EH (cell line): ENCODE measurements at regions not wholly inside any gene's neighbourhood (a gene's known extent, or its start where the extent isn't known, plus 50 kb on each side); places are given as distances from the start of the nearest gene placed in this dataset.

Source experiments
- DNase-seq: peaks from one replicate; pipeline ENCODE4 v3.0.0-alpha.2; 2015; ENCODE audit warnings: low read depth

DNA sequence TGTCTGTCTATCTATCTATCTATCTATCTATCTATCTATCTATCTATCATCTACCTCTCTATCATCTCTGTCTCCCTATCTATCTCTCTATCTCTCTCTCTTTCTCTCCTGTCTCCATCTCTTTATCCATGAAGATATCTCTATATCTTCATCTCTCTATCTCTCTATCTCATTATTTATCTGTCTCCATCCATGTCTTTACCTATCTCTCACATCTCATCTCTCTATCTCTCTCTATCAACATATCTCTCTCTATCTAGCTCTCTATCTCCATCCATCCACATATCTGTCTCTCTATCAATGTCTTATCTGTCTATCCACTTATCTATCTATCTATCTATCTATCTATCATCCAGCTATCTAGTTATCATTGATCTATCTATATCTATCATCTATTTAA is 292.1 kb upstream of the IRX2 start:
- DNase-seq, result no peak

GRCh38 chr5:3041001-3041400 is 289.5 kb upstream of the IRX2 start:
- no peak for DNase-seq

DNA sequence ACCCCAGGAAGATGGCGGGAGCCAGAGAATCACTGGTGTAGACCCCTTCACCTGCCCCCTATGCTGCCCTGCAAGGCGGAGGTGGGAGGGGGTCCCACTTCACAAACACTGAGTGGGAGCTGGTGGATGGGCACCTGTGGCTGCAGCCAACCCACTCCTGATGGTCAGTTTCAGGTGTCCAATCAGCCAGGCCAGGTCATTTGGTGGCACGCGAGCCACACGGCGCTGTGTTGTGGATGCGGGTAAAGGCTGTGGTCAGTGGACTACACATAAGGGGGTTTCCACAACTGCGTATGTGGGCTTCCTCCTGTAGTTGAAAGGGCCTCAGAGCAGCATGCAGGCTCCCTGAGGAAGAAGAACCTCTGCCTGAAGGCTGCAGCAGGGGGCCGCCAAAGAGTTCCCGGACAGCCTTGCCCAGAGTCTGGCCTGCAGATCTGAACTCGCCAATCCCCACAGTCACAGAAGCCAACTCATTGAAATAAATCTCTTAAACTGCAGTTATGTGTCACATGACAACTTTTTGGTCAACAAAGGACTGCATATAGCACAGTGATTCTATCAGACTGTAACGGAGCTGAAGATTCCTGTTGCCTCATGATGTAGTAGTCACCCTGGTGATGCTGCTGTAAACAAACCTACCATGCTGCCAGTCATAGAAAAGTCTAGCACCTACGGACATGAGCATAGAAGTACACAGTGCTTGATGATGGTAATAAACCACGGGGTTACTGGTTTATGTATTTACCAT is 284.7 kb upstream of the IRX2 start:
- DNase-seq, result no peak

DNA sequence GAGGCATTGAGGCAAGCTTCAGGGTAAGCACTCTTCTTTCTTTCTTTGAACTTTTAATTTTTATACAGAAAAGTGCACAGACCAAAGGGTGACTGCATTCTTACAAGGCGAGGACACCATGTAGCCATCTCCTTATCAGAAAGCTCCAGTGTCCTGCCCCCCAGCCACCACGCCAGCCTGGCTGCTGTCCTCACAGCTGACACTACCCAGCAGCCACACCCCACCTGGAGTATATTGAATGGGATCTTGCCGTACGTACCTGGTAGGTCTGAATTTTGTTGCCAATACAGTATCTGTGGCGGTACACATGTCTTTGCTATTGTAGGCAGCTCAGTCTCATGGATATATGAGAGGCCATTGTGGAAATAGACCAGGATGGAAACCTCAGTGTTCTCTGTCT is 284.0 kb upstream of the IRX2 start:
- no peak for DNase-seq

GRCh38 chr5:3034881-3035280 is 283.4 kb upstream of the IRX2 start:
- DNase-seq, result no peak

DNA sequence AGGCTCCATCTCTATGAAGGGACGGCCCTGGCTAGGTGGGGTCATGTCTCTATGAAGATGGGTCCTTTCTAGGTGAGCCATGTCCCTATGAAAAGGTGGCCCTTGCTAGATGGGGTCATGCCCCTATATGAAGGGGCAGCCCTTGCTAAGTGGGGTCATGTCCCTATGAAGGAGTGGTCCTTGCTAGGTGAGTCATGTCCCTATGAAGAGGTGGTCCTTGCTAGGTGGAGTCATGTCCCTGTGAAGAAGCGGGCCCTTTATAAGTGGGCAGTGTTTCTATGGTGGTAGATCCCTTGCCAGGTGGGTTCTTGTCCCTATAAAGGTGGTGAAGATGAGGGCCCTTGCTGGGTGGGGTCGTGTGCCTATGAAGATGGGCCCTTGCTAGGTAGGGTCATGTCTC is 283.0 kb upstream of the IRX2 start:
- no peak for DNase-seq

DNA sequence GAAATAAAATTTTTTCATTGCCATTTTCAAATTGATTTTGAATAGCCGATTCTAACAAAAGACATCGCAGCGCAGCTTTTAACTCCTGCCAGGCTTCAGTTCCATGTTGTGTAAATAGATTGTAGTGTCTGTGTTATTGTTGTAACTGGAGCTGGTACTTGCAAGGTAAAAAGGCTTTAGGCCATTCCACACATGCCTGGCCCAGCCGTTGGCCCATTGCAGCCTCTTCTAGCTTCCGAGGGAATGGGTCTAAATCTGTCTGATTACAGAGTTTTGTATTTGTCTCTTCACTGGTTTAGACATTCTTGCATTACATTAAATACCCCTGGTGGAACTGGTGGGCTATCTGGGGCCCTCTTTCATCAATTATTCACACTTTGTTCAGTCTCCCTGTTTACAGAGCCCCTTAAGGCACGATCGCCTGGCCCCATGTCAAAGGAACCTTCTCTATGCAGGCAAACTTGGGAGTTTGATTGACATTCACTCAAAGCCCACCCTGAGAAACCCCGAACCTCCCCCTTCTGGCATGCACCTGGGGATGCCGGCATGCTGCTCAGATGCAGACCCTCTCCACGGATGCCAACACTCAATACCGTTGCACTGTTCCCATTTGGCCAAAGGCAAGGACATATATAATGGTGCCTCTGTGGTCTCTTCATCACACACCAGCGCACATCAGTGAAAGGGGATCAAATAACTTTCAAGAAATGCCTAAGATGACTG is 281.7 kb upstream of the IRX2 start:
- no peak for DNase-seq

DNA sequence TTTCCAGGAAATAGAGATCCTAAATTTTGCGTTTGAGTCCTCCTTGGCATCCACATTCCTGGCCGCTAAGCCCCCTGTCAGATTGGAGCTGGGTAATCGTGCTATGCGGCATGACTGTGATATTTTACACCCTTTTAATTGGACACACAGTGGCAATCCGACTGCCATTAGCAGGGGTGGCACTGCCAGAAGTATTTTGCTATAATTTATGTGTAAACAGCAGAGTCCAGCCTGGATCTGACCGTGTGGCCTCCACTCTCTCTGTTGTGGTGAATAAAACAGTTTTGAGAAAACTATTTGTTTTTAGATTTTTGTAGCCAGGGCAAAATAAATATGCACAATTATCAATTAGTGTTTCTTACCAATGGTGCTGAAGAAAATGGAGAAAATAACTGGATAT is 281.0 kb upstream of the IRX2 start:
- DNase-seq, result no peak

- no peak for DNase-seq
Observed at GRCh38 chr5:3031733-3032378, 280.4 kb upstream of the IRX2 start.

GRCh38 chr5:3030511-3031165 is 279.2 kb upstream of the IRX2 start:
- DNase-seq, result no peak

GRCh38 chr5:3029396-3029795 is 277.9 kb upstream of the IRX2 start:
- DNase-seq, result no peak

DNA sequence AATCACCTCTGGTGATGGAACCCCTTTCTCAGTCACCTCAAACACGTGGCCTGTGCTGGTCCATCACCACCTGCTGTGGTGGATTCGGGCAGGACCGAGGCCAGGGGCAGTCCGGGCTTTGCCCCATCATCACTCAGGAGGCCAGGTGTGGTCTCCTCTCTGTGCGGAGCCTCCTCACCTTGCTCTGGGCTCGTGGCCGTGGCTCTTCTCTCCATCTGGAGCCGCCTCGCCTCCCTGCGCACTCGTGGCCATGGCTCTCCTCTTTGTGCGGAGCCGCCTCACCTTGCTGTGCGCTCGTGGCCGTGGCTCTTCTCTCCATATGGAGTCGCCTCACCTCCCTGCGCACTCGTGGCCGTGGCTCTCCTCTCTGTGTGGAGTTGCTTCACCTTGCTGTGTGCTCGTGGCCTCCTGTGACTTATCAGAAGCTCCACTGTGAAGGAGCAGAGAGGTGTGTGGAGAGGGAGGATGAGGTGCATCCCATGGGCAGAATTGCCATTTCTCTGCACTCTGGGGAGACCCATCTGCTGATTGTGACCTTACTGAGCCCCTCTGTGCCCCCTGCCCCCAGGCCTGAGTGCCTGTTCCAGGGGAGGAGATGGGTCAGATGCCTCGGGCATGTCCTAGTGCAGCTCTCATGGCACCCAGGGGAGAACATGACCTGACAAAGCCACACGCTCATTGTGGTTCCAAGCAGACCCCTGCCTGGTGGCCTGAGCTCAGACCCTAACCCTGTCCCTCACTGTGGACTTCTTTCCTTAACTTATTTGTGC is 276.6 kb upstream of the IRX2 start:
- DNase-seq, result no peak

DNA sequence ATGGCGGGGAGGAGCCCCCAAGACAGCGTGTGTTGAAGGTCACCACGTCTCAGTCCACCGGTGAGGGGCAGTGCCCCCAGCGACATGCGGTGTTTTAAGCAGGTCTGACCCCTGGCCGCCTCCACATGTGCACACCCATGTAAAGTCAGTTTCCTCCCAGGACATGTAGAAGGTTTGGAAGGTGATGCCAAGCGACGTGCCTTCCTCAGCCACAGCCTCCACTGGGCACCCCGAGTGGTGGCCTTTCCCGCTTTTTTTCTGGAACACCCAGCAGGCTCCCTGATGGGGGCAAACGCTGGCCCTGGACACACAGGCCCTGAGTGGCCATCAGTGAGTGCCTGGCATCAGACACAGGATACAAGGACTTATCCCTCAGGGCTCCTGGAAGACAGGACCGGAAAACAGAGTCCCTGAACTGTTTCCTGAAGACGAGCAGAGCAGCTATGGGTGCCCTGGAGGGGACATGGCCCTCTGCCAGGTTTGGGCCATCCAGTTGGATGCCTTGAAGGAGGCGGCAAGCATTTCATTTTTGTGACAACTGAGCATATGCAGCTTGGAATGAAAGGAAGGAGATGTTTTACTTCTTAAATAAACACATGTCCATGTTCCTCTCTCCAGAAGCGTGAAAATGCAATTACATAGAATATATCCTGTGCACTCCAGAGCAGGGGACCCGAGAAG is 275.8 kb upstream of the IRX2 start:
- no peak for DNase-seq

DNA sequence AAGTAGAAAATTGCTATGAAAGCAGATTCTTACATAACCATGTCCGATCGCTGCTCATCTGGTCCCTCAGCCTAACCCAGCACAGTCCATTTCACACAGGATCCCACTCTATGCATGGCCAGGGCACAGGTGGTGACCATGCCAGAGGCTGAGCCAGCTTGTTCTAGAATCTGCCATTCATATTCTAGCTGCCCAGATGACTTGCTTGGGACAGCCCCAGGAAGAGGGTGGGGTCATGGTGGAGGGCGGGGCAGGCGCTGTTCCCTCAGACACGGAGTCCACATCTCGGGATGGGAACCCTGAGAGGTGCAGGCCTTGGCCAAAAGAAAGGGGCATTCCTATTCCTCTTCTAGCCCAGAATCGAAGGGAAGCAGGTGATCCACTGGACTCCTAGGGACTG is 275.2 kb upstream of the IRX2 start:
- DNase-seq, result no peak

DNA sequence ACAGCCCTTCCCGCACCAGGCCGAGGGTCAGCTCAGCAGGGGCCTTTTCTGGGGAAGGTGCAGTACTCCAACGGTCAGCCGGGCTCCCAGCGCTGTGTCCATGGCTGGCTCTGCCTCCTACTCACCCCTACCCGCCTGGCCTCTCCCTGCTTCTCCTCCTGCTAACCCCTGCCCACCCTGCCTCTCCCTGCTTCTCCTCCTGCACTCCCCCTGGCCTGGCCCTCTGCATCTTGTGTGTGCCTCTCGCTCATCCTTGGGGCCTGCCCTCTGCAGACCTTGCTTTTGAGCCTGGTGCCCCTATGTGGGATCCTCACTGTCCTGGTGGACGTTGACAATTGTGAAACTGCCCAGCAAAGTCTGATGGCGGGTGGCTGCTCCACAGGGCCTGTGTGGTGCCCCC is 274.6 kb upstream of the IRX2 start:
- DNase-seq, result no peak

DNA sequence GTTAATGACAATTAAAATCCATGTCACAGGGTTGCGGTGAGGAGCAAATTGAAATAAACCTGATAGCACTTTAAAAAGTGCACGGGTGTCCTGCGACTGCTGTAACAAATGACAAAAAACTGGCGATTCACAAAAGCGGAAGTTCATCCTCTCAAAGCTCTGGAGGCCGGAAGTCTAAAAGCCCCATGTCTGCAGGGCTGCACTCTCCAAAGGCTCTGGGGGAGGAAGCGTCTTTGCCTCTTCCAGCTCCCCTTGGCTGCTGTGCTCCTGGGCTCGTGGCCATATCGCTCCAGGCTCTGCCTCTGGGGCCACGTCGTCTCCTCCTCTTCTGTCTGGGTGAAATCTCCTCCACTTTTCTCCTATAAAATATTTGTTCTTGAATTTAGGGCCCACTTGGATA is 273.9 kb upstream of the IRX2 start:
- no peak for DNase-seq

- no peak for DNase-seq
Observed at GRCh38 chr5:3024976-3025375, 273.5 kb upstream of the IRX2 start.

- no peak for DNase-seq
Observed at GRCh38 chr5:3024554-3024953, 273.1 kb upstream of the IRX2 start.

DNA sequence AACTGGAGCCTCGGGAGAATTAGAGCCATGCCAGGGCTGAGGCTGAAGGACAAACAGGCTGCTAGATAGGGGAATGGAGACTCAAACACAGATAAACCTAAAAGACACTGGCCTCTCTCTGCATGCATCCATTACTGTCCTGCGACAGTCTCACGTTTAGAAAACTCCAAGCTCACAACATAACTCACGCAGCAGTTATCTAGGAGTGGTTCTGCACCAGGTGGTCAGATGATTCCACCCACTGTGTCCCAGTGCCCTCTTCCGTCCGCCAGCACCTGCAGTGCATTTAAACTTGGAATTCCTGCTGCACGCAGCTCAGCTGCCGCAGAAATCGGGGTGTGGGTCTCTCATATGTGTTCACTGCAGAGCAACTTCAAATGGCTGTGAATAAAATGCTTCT is 272.6 kb upstream of the IRX2 start:
- DNase-seq, result no peak

DNA sequence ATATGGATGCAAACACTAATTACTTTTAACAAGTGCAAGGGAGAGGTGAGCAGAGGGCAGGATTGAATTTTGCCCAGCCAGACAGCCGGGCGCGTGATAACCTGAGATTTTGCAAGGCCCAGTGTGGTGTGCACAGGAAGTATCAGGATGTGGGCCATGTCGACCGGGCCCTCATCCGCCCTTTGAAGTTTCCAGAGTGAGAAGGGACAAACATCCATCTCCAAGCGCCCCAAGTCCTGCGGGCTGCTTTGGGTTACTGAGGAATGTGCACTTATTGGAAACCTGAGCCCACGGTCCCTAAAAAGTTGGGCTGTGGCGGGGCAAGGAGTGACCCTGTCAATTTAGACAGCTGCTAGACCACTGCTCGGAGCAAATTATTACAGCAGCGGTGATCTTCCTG is 272.2 kb upstream of the IRX2 start:
- DNase-seq, result no peak

DNA sequence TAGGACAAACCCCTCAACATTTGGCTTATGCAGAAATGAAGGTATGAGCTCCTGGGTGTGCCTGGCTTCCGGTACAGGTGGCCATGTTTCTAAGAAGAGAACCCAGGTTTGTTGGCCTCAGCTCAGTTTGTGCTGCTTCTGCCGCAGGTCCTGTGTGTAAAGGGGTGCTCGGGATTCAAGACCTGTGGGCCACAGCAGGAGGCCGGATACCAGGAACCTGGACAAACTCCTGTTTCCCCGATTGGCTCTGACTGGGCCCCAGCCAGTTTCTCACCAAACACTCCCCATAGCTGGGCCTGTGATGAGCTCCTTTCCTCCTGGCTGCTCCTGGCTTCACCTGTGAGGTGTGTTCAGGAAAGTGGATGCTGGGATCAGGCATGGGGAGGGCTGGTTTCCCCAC is 271.2 kb upstream of the IRX2 start:
- DNase-seq, result no peak

DNA sequence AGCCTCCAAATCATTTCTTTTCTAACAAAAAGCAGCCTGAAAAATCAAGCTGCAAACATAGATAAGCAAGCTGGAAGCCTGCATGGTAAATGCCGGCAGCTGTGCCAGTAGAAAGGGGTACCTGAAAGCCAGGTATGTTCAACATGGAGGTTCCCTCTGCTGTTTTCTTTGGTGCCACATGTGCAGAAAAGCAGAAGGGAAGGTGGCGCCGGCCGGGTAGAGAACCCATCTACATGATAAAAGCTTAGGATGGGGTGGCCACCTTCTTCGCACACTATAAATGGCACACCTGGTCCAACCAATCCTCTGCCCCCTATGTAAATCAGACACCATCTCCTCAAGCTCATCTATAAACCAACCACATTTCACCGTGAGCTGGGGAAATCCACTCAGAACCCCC is 268.9 kb upstream of the IRX2 start:
- no peak for DNase-seq
